ENCODE measurements at regions not wholly inside any gene's neighbourhood (a gene's known extent, or its start where the extent isn't known, plus 50 kb on each side); places are given as distances from the start of the nearest gene placed in this dataset.

- DNase-seq, result no peak
These were observed 55.4 kb upstream of the RAB11FIP2 start for GRCh38 chr10:118102121-118102520.

DNA sequence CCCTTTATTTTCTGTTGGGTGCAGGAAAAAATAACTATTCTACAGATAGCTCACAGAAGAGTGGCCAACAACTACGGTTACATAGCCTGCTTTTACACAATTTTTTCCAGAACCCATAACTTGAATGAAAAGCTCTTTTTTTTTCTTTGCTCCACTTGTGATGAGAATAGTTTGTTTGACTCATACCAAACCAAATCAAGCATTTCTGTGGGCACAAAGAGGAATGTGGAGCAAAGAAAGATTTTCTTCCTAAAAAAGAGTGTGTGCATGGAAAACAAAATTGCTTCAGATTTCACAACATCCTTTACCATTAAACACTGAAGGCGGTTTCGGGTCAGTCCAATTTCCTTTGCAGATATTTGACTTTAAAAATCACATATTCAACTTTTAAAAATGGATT is 54.8 kb upstream of the RAB11FIP2 start:
- no peak for DNase-seq
